ENCODE measurements at regions not wholly inside any gene's neighbourhood (a gene's known extent, or its start where the extent isn't known, plus 50 kb on each side); places are given as distances from the start of the nearest gene placed in this dataset.
A peak's percentile ranks its signal among the peaks of the same experiment; 100 is the strongest.

DNA sequence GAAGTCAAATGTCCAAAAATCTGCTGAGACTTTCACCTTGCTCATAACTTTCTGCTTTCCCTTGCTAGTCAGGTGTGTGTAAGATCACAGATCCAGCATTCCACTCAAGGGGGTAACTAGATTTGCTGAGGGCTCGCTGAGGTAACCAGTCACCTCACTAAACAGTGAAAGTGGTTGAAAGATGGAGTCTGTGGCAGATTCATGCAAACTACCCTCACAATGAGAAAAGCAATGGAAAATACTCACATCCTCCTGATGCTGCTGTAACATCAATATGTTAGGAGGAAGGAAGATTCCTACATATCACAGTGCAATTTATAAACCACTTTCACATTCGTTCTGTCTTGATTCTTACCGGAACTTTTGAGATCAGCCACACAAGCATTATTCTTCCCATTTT lies 174.3 kb upstream of the BCL6 start:
- no peaks in the 10 kb centered on the region for H3K4me1 ChIP-seq (ENCODE audit: control insufficient read depth, insufficient read depth, low read length)
- CTCF ChIA-PET, result no interaction called here
- POLR2A ChIA-PET, result no interaction called here

DNA sequence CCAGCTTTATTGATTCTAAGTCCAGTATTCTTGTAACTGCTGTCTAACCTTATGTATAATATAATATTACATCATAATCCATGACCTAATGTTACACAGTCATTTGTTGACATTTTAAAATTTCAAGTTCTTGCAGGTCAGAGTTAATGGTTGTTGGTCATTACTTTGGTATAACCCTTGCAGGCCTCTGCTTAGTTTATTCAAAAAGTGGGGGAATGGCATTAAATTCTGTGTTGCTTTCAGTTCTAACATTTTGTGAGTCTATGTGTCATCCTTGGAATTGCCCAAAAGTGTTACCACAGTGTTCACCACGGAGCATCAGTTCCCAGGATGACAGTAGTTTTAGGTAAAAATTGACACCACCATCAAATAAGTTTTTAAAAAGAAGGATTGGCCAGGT lies 174.8 kb upstream of the BCL6 start:
- ChIA-PET CTCF (no interaction called here), POLR2A (no interaction called here)
- TF ChIP-seq ATF2 (tag by site-specific recombination; IDR thresholded peaks at IDR 0.05; ENCODE audit: low read depth) (0 out of 2 replicates have a peak, but pooled peaks have one; percentile 9), ZNF658 (tag by site-specific recombination; IDR thresholded peaks at IDR 0.05) (no peak)
- H3K9me3 ChIP-seq (ENCODE audit: control insufficient read depth, insufficient read depth, low read depth, low read length), result no peaks in the 10 kb centered on the region
- no peak overlapping the region for H3K27ac ChIP-seq (ENCODE audit: extremely low read depth, low read depth, low read length)
- H3K36me3 ChIP-seq (ENCODE audit: control insufficient read depth in 2 of 2, insufficient read depth in 1 of 2, low read length in 2 of 2), result no peaks in the 10 kb centered on the region
- no peaks in the 10 kb centered on the region for H3K4me1 ChIP-seq (ENCODE audit: control insufficient read depth, insufficient read depth, low read length)
- no peak overlapping the region for H3K4me3 ChIP-seq (ENCODE audit: low read depth, low read length)

More for the DNA sequence above, 174.3 kb upstream of the BCL6 start:
- H3K27ac ChIP-seq (ENCODE audit: extremely low read depth, low read depth, low read length), result no peak overlapping the region
- H3K9me3 ChIP-seq (ENCODE audit: control insufficient read depth, insufficient read depth, low read depth, low read length), result no peaks in the 10 kb centered on the region
- H3K36me3 ChIP-seq (ENCODE audit: control insufficient read depth in 2 of 2, insufficient read depth in 1 of 2, low read length in 2 of 2), result no peaks in the 10 kb centered on the region
- H3K4me3 ChIP-seq (ENCODE audit: low read depth, low read length), result no peak overlapping the region
- TF ChIP-seq ZNF561 (tag by site-specific recombination; IDR thresholded peaks at IDR 0.05; ENCODE audit: borderline replicate concordance) (no peak), PRDM1 (tag by site-specific recombination; IDR thresholded peaks at IDR 0.05) (peak; percentile 64), ZBTB6 (tag by site-specific recombination; IDR thresholded peaks at IDR 0.05) (no peak), ZNF354C (tag by site-specific recombination; IDR thresholded peaks at IDR 0.05; ENCODE audit: borderline replicate concordance, low read depth) (no peak), SCRT1 (tag by site-specific recombination; IDR thresholded peaks at IDR 0.05; ENCODE audit: borderline replicate concordance) (no peak)

DNA sequence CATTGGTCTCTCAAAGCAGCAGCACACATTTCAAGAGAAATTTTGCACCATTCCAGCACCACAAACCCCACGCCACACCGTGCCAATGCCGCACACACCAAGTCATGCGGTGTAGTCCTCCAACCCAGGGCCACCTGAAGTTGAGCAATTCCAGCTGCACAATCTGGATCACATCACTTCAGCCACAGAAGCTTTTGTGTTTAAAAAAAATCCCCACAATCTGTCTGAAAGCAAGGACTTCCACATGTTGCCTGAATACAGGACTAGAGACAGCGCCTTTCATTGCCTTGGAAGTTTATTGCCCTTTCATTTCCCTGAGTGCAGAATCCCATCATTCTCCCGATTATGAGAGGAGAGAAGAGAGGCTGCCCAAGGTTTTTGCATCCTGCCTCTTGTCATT lies 175.6 kb upstream of the BCL6 start:
- Histone ChIP-seq H3K4me3 (ENCODE audit: low read depth, low read length) (no peak overlapping the region), H3K4me1 (ENCODE audit: control insufficient read depth, insufficient read depth, low read length) (no peaks in the 10 kb centered on the region), H3K9me3 (ENCODE audit: control insufficient read depth, insufficient read depth, low read depth, low read length) (no peaks in the 10 kb centered on the region), H3K36me3 (ENCODE audit: control insufficient read depth in 2 of 2, insufficient read depth in 1 of 2, low read length in 2 of 2) (no peaks in the 10 kb centered on the region), H3K27ac (ENCODE audit: extremely low read depth, low read depth, low read length) (no peak overlapping the region)
- ChIA-PET CTCF (no interaction called here), POLR2A (no interaction called here)
- TF ChIP-seq PRDM4 (tag by site-specific recombination; IDR thresholded peaks at IDR 0.05), result no peak

DNA sequence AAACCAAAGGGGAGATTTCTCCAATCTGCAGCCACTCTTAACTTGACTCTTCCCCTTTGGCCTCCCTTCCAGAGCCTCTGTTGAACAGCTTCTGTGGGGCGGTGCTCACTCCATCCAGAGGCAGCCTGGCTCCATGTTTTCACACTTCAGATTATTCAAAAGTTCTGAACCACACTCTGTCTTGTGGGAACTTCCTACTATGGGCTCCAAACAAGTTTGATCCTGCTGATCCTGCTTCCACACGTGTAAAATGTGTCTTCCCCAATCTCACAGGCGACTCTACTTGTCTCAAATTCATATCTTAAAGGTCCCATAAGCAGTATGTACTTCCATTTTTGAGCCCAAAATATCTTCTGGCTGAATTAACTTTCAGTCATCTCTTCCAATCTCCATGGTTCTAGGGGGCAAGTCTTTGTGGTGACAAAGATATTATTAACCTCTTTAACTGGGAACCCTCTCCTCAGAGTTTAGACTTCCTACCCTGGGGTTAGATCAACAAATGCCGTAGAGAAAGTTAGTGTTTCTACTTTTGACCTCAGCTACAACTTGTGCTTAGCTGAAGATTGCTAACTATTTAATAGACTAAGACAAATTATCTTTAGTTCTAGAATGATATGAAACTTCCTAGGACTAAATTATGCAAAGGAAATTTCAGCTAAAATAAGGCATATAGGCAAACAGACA lies 176.3 kb upstream of the BCL6 start:
- H3K4me1 ChIP-seq (ENCODE audit: control insufficient read depth, insufficient read depth, low read length), result no peaks in the 10 kb centered on the region
- CTCF ChIA-PET, result no interaction called here
- POLR2A ChIA-PET, result no interaction called here

More for the DNA sequence above, 176.3 kb upstream of the BCL6 start:
- no peaks in the 10 kb centered on the region for H3K9me3 ChIP-seq (ENCODE audit: control insufficient read depth, insufficient read depth, low read depth, low read length)
- no peak overlapping the region for H3K4me3 ChIP-seq (ENCODE audit: low read depth, low read length)
- no peak overlapping the region for H3K27ac ChIP-seq (ENCODE audit: extremely low read depth, low read depth, low read length)
- TF ChIP-seq ZNF155 (tag by site-specific recombination; IDR thresholded peaks at IDR 0.05) (no peak), KLF10 (tag by site-specific recombination; IDR thresholded peaks at IDR 0.05) (no peak), ZNF138 (tag by site-specific recombination; IDR thresholded peaks at IDR 0.05; ENCODE audit: borderline replicate concordance) (no peak)
- no peaks in the 10 kb centered on the region for H3K36me3 ChIP-seq (ENCODE audit: control insufficient read depth in 2 of 2, insufficient read depth in 1 of 2, low read length in 2 of 2)

Data from HEK293 (cell line).